H1 (cell line): ENCODE measurements at regions not wholly inside any gene's neighbourhood (a gene's known extent, or its start where the extent isn't known, plus 50 kb on each side); places are given as distances from the start of the nearest gene placed in this dataset.

Source experiments
- CBX5 ChIP-seq: fragments of 300-800, 300-1000 bp; sonication (generic); IDR thresholded peaks from 2 replicates; pipeline ENCODE4 v1.7.1; 2016; ENCODE audit warnings: antibody characterized with exemption, low read length, low read depth
- E2F6 ChIP-seq: IDR thresholded peaks from 2 replicates; pipeline ENCODE4 v1.6.1; 2012; ENCODE audit warnings: inconsistent platforms
- KDM4A ChIP-seq: IDR thresholded peaks from one replicate; pipeline ENCODE4 v1.7.1; 2012; ENCODE audit warnings: low read depth, mild to moderate bottlenecking, moderate library complexity, low read length, inconsistent platforms; ENCODE audit not compliant: severe bottlenecking
- PHF8 ChIP-seq: fragments of 200-600 bp; sonication (generic); conservative IDR thresholded peaks from 2 replicates; pipeline ENCODE4 v1.7.1; 2012; ENCODE audit warnings: low read depth, mild to moderate bottlenecking, inconsistent platforms, low read length, moderate library complexity
- POU5F1 ChIP-seq: IDR thresholded peaks from 2 replicates; pipeline ENCODE4 v1.6.1; 2011; ENCODE audit warnings: low read depth, mild to moderate bottlenecking, low read length, moderate library complexity
- SIRT6 ChIP-seq: IDR thresholded peaks from one replicate; pipeline ENCODE4 v1.7.1; 2012; ENCODE audit warnings: low read length, inconsistent platforms
- SUZ12 ChIP-seq: fragments of 200-600 bp; sonication (generic); IDR thresholded peaks from 2 replicates; pipeline ENCODE4 v1.6.1; 2012; ENCODE audit warnings: mild to moderate bottlenecking, inconsistent platforms, low read length, moderate library complexity, mixed read lengths
- TF ChIP-seq, protein P1 (sequence below): fragments of 300-600 bp; sonication (generic); IDR thresholded peaks from 2 replicates; pipeline ENCODE4 v1.7.1; 2012; ENCODE audit warnings: low read length, moderate library complexity, mild to moderate bottlenecking, inconsistent platforms; ENCODE audit not compliant: insufficient replicate concordance

- TF ChIP-seq E2F6 (no peak), CBX5 (no peak), SIRT6 (no peak), PHF8 (no peak), SUZ12 (no peak), POU5F1 (no peak), KDM4A (no peak)
- TF ChIP-seq, protein P1, sequence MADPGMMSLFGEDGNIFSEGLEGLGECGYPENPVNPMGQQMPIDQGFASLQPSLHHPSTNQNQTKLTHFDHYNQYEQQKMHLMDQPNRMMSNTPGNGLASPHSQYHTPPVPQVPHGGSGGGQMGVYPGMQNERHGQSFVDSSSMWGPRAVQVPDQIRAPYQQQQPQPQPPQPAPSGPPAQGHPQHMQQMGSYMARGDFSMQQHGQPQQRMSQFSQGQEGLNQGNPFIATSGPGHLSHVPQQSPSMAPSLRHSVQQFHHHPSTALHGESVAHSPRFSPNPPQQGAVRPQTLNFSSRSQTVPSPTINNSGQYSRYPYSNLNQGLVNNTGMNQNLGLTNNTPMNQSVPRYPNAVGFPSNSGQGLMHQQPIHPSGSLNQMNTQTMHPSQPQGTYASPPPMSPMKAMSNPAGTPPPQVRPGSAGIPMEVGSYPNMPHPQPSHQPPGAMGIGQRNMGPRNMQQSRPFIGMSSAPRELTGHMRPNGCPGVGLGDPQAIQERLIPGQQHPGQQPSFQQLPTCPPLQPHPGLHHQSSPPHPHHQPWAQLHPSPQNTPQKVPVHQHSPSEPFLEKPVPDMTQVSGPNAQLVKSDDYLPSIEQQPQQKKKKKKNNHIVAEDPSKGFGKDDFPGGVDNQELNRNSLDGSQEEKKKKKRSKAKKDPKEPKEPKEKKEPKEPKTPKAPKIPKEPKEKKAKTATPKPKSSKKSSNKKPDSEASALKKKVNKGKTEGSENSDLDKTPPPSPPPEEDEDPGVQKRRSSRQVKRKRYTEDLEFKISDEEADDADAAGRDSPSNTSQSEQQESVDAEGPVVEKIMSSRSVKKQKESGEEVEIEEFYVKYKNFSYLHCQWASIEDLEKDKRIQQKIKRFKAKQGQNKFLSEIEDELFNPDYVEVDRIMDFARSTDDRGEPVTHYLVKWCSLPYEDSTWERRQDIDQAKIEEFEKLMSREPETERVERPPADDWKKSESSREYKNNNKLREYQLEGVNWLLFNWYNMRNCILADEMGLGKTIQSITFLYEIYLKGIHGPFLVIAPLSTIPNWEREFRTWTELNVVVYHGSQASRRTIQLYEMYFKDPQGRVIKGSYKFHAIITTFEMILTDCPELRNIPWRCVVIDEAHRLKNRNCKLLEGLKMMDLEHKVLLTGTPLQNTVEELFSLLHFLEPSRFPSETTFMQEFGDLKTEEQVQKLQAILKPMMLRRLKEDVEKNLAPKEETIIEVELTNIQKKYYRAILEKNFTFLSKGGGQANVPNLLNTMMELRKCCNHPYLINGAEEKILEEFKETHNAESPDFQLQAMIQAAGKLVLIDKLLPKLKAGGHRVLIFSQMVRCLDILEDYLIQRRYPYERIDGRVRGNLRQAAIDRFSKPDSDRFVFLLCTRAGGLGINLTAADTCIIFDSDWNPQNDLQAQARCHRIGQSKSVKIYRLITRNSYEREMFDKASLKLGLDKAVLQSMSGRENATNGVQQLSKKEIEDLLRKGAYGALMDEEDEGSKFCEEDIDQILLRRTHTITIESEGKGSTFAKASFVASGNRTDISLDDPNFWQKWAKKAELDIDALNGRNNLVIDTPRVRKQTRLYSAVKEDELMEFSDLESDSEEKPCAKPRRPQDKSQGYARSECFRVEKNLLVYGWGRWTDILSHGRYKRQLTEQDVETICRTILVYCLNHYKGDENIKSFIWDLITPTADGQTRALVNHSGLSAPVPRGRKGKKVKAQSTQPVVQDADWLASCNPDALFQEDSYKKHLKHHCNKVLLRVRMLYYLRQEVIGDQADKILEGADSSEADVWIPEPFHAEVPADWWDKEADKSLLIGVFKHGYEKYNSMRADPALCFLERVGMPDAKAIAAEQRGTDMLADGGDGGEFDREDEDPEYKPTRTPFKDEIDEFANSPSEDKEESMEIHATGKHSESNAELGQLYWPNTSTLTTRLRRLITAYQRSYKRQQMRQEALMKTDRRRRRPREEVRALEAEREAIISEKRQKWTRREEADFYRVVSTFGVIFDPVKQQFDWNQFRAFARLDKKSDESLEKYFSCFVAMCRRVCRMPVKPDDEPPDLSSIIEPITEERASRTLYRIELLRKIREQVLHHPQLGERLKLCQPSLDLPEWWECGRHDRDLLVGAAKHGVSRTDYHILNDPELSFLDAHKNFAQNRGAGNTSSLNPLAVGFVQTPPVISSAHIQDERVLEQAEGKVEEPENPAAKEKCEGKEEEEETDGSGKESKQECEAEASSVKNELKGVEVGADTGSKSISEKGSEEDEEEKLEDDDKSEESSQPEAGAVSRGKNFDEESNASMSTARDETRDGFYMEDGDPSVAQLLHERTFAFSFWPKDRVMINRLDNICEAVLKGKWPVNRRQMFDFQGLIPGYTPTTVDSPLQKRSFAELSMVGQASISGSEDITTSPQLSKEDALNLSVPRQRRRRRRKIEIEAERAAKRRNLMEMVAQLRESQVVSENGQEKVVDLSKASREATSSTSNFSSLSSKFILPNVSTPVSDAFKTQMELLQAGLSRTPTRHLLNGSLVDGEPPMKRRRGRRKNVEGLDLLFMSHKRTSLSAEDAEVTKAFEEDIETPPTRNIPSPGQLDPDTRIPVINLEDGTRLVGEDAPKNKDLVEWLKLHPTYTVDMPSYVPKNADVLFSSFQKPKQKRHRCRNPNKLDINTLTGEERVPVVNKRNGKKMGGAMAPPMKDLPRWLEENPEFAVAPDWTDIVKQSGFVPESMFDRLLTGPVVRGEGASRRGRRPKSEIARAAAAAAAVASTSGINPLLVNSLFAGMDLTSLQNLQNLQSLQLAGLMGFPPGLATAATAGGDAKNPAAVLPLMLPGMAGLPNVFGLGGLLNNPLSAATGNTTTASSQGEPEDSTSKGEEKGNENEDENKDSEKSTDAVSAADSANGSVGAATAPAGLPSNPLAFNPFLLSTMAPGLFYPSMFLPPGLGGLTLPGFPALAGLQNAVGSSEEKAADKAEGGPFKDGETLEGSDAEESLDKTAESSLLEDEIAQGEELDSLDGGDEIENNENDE, result no peak
Observed at GRCh38 chr18:14947482-14948162, 199.7 kb downstream of the ANKRD30B start (continued).
